ENCODE measurements at regions not wholly inside any gene's neighbourhood (a gene's known extent, or its start where the extent isn't known, plus 50 kb on each side); places are given as distances from the start of the nearest gene placed in this dataset.

GRCh38 chr5:67310740-67311139 lies 114.1 kb upstream of the CD180 start:
- Histone ChIP-seq H3K4me3 (replicated peaks in 1 of 3; ENCODE audit: insufficient read depth in 1 of 3, low read depth in 1 of 3, low read length in 3 of 3) (no peak overlapping the region), H3K9me1 (replicated peaks; ENCODE audit: control insufficient read depth, extremely low read depth, insufficient read depth, low read length) (no peaks in the 10 kb centered on the region), H3K36me3 (ENCODE audit: control insufficient read depth in 2 of 2, extremely low read depth in 1 of 2, insufficient read depth in 2 of 2, low read length in 2 of 2) (no peaks in the 10 kb centered on the region), H3K9ac (replicated peaks; ENCODE audit: extremely low read depth, insufficient read depth, low read length) (no peak overlapping the region), H3K4me2 (ENCODE audit: insufficient read depth, low read length) (no peak overlapping the region), H2AFZ (ENCODE audit: low read depth, low read length) (no peak overlapping the region), H3K4me1 (ENCODE audit: control insufficient read depth, extremely low read depth, insufficient read depth, low read length) (peaks cover 27% of the 10 kb centered on the region), H3K79me2 (ENCODE audit: control insufficient read depth, insufficient read depth, low read length) (no peaks in the 10 kb centered on the region), H3K27me3 (ENCODE audit: control insufficient read depth in 2 of 2, insufficient read depth in 2 of 2, low read length in 2 of 2) (no peaks in the 10 kb centered on the region), H4K20me1 (replicated peaks; ENCODE audit: control insufficient read depth, extremely low read depth, insufficient read depth, low read length) (no peaks in the 10 kb centered on the region), H3K27ac (ENCODE audit: insufficient read depth, low read depth, low read length) (no peak overlapping the region), H3K9me3 (replicated peaks; ENCODE audit: control insufficient read depth, insufficient read depth, low read length) (no peaks in the 10 kb centered on the region)
- dilution Hi-C loops (cut with MboI; ENCODE audit: extremely low pct_ligation_motif_present, low sequenced_read_pairs): no loop called here
- intact Hi-C loops (cut with micrococcal nuclease): no loop called here
- FAIRE-seq (no peak), DNase-seq (ENCODE audit: low read depth, low spot score) (no peak)
- ChIA-PET POLR2A (no interaction called here), CTCF (no interaction called here)
- TF ChIP-seq JUN (IDR thresholded peaks at IDR 0.05; ENCODE audit: borderline replicate concordance, insufficient read depth, insufficient read length, low read depth) (no peak), CTCF (IDR thresholded peaks at IDR 0.05; ENCODE audit: extremely low read depth in 1 of 2, insufficient read depth in 1 of 2, low read depth in 1 of 2, low read length in 2 of 2) (no peak), MAX (IDR thresholded peaks at IDR 0.05; ENCODE audit: insufficient read depth, insufficient read length) (no peak), GATA2 (IDR thresholded peaks at IDR 0.05; ENCODE audit: insufficient read depth, insufficient read length, low read depth, low read length) (no peak), POLR2AphosphoS5 (IDR thresholded peaks at IDR 0.05; ENCODE audit: insufficient read depth, low read depth, low read length) (no peak), FOS (IDR thresholded peaks at IDR 0.05; ENCODE audit: borderline replicate concordance, insufficient read depth, low read length) (no peak), POLR2A (IDR thresholded peaks at IDR 0.05; ENCODE audit: low read depth, low read length) (no peak), MYC (IDR thresholded peaks at IDR 0.05; ENCODE audit: low read depth, low read length) (no peak), EZH2 (IDR thresholded peaks at IDR 0.05; ENCODE audit: borderline replicate concordance, low read depth, low read length, severe bottlenecking) (no peak)
- no TSS peak for BruUV-seq (replicated peaks)

Data from endothelial cell of umbilical vein (primary cell).